ENCODE measurements at regions not wholly inside any gene's neighbourhood (a gene's known extent, or its start where the extent isn't known, plus 50 kb on each side); places are given as distances from the start of the nearest gene placed in this dataset.

DNA sequence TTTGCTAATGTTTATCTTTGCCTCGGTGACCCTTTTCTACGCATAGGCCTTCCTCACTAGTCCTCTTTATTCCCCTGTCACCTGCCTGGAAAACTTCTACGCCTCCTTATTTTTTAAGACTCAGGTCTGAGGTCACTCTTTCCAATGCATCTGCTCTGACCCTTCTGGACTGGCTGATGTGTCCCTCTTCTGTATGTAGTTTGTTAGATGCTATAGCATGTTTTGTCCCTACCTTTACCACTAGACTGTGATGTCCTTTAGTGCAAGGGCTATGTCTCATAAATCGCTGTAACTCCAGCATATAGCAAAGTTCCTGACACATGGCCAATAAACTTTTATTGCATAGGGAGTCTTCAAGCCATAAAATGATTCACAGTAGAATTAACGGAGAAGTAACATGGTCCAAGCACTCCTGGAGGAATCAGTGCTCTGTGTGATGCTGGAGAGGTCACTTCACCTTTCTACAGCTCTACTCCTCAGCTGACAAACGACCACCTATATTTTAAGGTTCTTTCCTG, 872.5 kb upstream of the SLIT2 start:
- TF ChIP-seq, protein P1, sequence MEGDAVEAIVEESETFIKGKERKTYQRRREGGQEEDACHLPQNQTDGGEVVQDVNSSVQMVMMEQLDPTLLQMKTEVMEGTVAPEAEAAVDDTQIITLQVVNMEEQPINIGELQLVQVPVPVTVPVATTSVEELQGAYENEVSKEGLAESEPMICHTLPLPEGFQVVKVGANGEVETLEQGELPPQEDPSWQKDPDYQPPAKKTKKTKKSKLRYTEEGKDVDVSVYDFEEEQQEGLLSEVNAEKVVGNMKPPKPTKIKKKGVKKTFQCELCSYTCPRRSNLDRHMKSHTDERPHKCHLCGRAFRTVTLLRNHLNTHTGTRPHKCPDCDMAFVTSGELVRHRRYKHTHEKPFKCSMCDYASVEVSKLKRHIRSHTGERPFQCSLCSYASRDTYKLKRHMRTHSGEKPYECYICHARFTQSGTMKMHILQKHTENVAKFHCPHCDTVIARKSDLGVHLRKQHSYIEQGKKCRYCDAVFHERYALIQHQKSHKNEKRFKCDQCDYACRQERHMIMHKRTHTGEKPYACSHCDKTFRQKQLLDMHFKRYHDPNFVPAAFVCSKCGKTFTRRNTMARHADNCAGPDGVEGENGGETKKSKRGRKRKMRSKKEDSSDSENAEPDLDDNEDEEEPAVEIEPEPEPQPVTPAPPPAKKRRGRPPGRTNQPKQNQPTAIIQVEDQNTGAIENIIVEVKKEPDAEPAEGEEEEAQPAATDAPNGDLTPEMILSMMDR (IDR thresholded peaks at IDR 0.05): no peak
- no peak for TF ChIP-seq POLR2A (IDR thresholded peaks at IDR 0.05)

All from esophagus squamous epithelium (tissue), 4 donors.